ENCODE measurements at regions not wholly inside any gene's neighbourhood (a gene's known extent, or its start where the extent isn't known, plus 50 kb on each side); places are given as distances from the start of the nearest gene placed in this dataset.

GRCh38 chr7:85713171-85713570 lies 526.3 kb upstream of the SEMA3D start:
- TF ChIP-seq CTCF (optimal IDR thresholded peaks at IDR 0.05 in 1 of 3, IDR thresholded peaks at IDR 0.05 in 1 of 3, conservative IDR thresholded peaks at IDR 0.05 in 1 of 3; ENCODE audit: extremely low read depth in 1 of 3, insufficient read depth in 2 of 3, low read length in 3 of 3) = no peak
- no peak for TF ChIP-seq EZH2 (IDR thresholded peaks at IDR 0.05; ENCODE audit: low read length)

All from keratinocyte (primary cell).